Stimulated activated CD8-positive, alpha-beta memory T cell treated with anti-CD3 and anti-CD28 coated beads, Interleukin-15, amount 100 ng/mL, for 1 hour (primary cell): ENCODE measurements at regions not wholly inside any gene's neighbourhood (a gene's known extent, or its start where the extent isn't known, plus 50 kb on each side); places are given as distances from the start of the nearest gene placed in this dataset.
A peak's percentile ranks its signal among the peaks of the same experiment; 100 is the strongest.
"Not testable (repeated sequence)": the region's sequence is repeated elsewhere in the genome, so short reads cannot be mapped to it uniquely, and the experiment has no call there.

ENCODE experiments used
- DNase-seq: peaks from one replicate; pipeline ENCODE4 v3.0.0-alpha.2; 2020; ENCODE audit warnings: low read depth

DNA sequence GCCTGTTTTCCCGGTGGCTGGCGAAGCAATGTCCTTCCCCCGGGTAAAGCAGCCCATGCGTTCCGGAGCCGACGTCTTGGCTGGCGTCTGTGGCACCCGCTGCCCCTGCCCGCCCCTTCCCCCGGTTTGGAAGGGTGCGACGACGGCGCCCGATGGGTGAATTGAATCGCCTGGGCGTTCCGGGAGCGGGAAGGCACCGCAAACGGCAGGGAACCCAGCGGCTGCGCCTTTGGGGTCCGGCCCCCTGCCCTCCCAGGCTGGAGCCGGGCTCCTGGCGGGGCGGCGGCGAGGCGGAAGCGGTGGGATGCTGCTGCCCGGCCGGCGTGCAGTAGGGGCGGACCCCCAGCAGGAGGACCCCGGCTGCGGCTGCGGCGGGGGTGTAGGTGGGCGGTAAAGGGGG, 123.6 kb upstream of the RHOU start:
- DNase-seq: not testable (repeated sequence)

GRCh38 chr1:228622002-228622716, 113.1 kb upstream of the RHOU start:
- DNase-seq: not testable (repeated sequence)

GRCh38 chr1:228626481-228626880, 108.8 kb upstream of the RHOU start:
- DNase-seq: not testable (repeated sequence)

GRCh38 chr1:228632858-228633257, 102.4 kb upstream of the RHOU start:
- DNase-seq: not testable (repeated sequence)

GRCh38 chr1:228635304-228635703, 100.0 kb upstream of the RHOU start:
- not testable (repeated sequence) for DNase-seq

GRCh38 chr1:228637529-228637928, 97.8 kb upstream of the RHOU start:
- DNase-seq: not testable (repeated sequence)

DNA sequence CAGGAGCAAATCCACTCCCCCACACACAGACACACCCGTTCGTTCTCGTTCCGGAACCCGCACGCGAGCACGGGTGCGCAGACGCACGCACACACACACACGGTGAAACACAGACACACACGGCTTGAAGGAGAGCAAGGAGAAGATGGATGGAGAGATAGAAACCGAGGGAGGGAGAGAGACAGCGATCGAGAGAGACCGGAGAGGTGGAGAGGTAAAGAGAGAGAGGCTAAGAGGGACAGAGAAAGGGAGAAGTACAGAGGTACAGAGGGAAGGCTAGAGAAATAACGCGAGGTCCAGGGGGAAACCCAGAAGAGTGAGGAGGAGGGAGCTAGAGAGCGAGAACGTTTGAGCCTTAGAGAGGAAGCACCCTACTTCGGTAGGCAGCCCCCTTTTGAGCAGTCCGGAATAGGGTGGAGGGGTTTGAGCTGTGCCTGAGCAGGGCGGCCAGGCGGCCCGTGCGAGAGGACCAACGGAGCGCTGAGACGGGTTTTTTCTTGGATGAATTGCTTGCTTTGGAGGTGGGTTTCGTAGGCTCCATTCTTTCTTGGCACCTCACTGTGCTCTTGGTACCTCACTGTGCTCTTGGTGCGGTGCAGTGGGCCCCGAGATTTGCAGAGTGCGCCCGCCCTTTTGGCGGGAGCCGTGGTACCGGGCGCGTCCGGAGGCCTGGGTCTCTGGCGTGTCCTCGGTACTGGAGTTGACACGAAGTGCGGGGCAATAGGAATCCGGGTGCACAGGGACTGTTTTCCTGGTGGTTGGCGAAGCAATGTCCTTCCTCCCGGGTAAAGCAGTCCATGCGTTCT, 88.4 kb upstream of the RHOU start:
- no peak for DNase-seq

GRCh38 chr1:228647523-228648444, 87.5 kb upstream of the RHOU start:
- no peak for DNase-seq

- DNase-seq: no peak
Observed at GRCh38 chr1:228648647-228649383, 86.5 kb upstream of the RHOU start.

DNA sequence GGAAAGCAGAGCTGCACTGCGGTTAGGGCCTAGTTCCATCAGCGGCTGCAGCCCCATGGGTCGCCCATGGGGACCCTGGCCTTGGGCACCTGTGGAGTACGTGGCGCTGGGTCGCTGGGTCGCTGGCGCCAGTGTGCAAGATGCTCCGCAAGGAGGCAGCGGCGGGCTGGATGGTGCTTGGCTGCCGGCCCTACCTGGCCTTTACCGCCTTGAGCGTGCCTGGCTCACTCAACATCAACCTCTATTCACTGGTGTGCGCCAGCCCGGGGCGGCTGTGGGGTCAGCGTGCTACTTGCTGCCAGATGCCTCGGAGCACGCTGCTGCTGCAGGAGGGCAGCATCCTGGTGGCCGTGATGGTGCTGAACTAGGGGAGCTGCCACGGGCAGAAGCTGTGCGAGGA, 85.1 kb upstream of the RHOU start:
- DNase-seq: no peak

DNA sequence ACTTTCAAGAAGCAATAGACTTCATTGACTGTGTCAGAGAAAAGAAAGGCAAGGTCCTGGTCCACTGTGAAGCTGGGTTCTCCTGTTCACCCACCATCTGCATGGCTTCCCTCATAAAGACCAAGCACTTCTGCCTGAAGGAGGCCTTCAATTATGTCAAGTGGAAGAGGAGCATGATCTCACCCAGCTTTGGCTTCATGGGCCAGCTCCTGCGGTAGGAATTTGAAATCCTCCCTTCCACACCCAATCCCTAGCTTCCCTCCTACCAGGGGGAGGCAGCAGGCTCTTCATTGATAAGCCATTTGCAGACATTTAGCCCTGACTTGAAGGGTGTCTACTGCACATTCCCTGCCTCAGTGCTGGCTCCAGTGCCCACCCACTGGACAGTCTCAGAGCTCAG, 84.3 kb upstream of the RHOU start:
- no peak for DNase-seq

GRCh38 chr1:228652116-228652515, 83.2 kb upstream of the RHOU start:
- no peak for DNase-seq

GRCh38 chr1:228653057-228653456, 82.2 kb upstream of the RHOU start:
- DNase-seq: not testable (repeated sequence)

DNA sequence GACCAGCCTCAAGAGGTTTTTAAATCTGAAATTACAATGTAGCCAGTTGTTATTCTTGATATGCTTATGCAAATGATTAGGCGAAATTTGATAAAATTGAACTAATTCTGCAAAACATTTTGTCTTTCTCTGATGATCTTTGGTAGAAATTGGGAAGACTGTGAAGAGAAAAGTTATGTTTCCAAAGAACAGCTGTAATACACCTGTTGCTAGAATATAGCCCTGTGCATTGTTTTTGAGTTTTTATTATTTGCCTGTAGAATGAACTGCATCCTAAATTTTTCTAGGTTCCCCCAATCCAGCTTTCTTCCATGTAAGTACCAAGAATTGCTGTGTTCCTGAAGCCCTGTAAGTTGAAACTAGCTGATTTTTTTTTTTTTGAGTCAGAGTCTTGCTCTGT, 81.5 kb upstream of the RHOU start:
- no peak for DNase-seq

DNA sequence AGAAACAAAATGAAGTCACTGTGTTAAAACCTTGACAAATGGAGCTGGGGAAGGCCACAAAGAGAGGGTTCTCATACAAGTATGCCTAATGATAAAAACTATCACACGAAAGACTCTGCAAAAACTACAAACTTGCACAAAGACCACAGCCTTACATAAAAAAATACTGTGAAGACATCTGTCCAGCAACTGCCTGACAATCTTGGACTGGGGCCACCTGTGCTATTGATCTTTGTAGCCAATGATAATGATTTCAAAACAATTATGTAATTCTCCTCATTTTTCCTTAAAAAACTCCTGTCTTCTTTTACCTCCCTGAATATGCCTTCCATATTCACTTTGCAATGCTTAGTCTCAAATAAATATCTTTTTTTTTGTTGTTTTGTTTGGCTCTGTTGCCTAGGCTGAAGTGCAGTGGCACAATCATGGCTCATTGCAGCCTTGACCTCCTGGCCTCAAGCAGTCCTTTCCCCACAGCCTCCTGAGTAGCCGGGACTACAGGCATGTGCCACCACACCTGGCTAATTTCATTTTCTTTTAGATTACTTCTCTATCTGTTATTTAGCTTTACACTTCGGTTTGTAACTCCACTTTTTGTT, 79.4 kb upstream of the RHOU start:
- no peak for DNase-seq

DNA sequence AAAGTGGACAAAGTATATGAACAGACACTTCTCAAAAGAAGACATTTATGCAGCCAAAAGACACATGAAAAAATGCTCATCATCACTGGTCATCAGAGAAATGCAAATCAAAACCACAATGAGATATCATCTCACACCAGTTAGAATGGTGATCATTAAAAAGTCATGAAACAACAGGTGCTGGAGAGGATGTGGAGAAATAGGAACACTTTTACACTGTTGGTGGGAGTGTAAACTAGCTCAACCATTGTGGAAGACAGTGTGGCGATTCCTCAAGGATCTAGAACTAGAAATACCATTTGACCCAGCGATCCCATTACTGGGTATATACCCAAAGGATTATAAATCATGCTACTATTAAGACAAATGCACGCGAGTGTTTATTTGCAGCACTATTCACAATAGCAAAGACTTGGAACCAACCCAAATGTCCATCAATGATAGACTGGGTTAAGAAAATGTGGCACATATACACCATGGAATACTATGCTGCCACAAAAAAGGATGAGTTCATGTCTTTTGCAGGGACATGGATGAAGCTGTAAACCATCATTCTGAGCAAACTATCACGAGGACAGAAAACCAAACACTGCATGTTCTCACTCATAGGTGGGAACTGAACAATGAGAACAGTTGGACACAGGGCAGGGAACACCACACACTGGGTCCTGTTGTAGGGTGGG, 73.1 kb upstream of the RHOU start:
- DNase-seq: not testable (repeated sequence)

GRCh38 chr1:228664399-228664914, 70.8 kb upstream of the RHOU start:
- peak; percentile 73 for DNase-seq

- DNase-seq: no peak
Observed at GRCh38 chr1:228666686-228667623, 68.3 kb upstream of the RHOU start.

GRCh38 chr1:228668553-228669241, 66.6 kb upstream of the RHOU start:
- DNase-seq: no peak
